ENCODE measurements at regions not wholly inside any gene's neighbourhood (a gene's known extent, or its start where the extent isn't known, plus 50 kb on each side); places are given as distances from the start of the nearest gene placed in this dataset.

GRCh38 chr5:154587123-154588026 is 109.3 kb upstream of the HAND1 start:
- no peak for DNase-seq

GRCh38 chr5:154583671-154584177 is 105.7 kb upstream of the HAND1 start:
- no peak for DNase-seq

GRCh38 chr5:154580422-154580821 is 102.4 kb upstream of the HAND1 start:
- DNase-seq = no peak

GRCh38 chr5:154577416-154577815 is 99.4 kb upstream of the HAND1 start:
- no peak for DNase-seq

- DNase-seq = no peak
Observed at GRCh38 chr5:154576429-154576806, 98.4 kb upstream of the HAND1 start.

- no peak for DNase-seq
Observed at GRCh38 chr5:154575546-154576428, 97.8 kb upstream of the HAND1 start.

GRCh38 chr5:154573011-154573410 is 95.0 kb upstream of the HAND1 start:
- no peak for DNase-seq

GRCh38 chr5:154571325-154572035 is 93.5 kb upstream of the HAND1 start:
- no peak for DNase-seq

GRCh38 chr5:154570572-154571324 is 92.7 kb upstream of the HAND1 start:
- no peak for DNase-seq

- no peak for DNase-seq
Observed at GRCh38 chr5:154568589-154568988, 90.6 kb upstream of the HAND1 start.

- DNase-seq = no peak
Observed at GRCh38 chr5:154567155-154567554, 89.1 kb upstream of the HAND1 start.

GRCh38 chr5:154566146-154566680 is 88.2 kb upstream of the HAND1 start:
- DNase-seq = no peak

GRCh38 chr5:154565123-154565522 is 87.1 kb upstream of the HAND1 start:
- no peak for DNase-seq

- DNase-seq = no peak
Observed at GRCh38 chr5:154562244-154562880, 84.3 kb upstream of the HAND1 start.

GRCh38 chr5:154559398-154560276 is 81.6 kb upstream of the HAND1 start:
- no peak for DNase-seq

- no peak for DNase-seq
Observed at GRCh38 chr5:154557548-154557947, 79.5 kb upstream of the HAND1 start.

- DNase-seq = no peak
Observed at GRCh38 chr5:154547551-154547950, 69.5 kb upstream of the HAND1 start.

- no peak for DNase-seq
Observed at GRCh38 chr5:154546719-154547118, 68.7 kb upstream of the HAND1 start.

GRCh38 chr5:154544646-154545045 is 66.6 kb upstream of the HAND1 start:
- DNase-seq = no peak

GRCh38 chr5:154543380-154543779 is 65.4 kb upstream of the HAND1 start:
- no peak for DNase-seq

Data from activated CD8-positive, alpha-beta memory T cell treated with anti-CD3 and anti-CD28 coated beads, Interleukin-2, amount 50 U/mL, for 48 hours (primary cell).